ENCODE measurements at regions not wholly inside any gene's neighbourhood (a gene's known extent, or its start where the extent isn't known, plus 50 kb on each side); places are given as distances from the start of the nearest gene placed in this dataset.

DNA sequence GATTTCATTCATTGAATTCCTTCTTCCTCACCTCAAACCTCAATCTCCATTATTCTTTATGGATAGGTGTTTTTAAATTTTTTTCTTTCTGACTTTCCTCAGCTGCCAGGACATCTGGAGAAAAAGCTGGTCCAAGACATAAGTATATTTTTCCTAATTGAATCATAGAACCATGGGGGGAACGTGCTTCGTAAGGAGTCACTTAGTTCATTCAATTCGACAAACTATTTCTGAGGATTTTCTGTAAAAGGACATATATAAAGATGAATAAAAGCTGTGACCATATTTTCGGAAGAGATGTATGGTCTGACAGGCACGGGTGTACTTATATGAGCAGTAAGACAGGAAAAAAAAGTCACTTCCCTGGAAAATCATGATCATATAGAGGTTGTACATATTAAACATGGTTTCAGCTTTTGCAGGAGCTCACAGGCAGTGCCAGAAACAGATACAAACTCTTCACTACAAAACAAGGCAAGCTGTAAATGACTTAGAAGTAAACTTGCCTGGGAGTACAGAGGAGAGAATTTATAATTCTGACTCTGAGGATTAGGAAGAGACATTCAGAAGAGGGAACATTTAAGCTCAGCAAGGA is 88.2 kb upstream of the EGR2 start:
- CTCF ChIA-PET = no interaction called here

More for the DNA sequence above, 88.2 kb upstream of the EGR2 start:
- intact Hi-C loops (cut with micrococcal nuclease) = no loop called here
- H3K36me3 ChIP-seq (ENCODE audit: control insufficient read depth in 1 of 2, insufficient read depth in 2 of 2, low read length in 2 of 2) = no peaks in the 10 kb centered on the region
- no peaks in the 10 kb centered on the region for H3K9me3 ChIP-seq (ENCODE audit: control insufficient read depth in 1 of 2, insufficient read depth in 1 of 2, low read depth in 1 of 2, low read length in 2 of 2)
- no peak overlapping the region for H3K27ac ChIP-seq (ENCODE audit: low read depth, low read length)
- H3K9me2 ChIP-seq (ENCODE audit: insufficient read depth) = no peaks in the 10 kb centered on the region
- no peaks in the 10 kb centered on the region for H4K20me1 ChIP-seq (ENCODE audit: insufficient read depth)
- ChIA-PET RAD21 (ENCODE audit: low non-redundant PET in 1 of 2, low total read pairs in 2 of 2, uncharacterized antibody in 2 of 2, unreplicated experiment in 2 of 2) (no interaction called here), POLR2A (no interaction called here)
- TF ChIP-seq ZFX (IDR thresholded peaks at IDR 0.05) (no peak), TCF7L2 (IDR thresholded peaks at IDR 0.05; ENCODE audit: borderline replicate concordance, extremely low read depth, insufficient read depth, insufficient read length) (no peak), POLR2A (IDR thresholded peaks at IDR 0.05; ENCODE audit: borderline replicate concordance, extremely low read depth, insufficient read depth, insufficient read length) (no peak), JUND (IDR thresholded peaks at IDR 0.05) (no peak), YY1 (IDR thresholded peaks at IDR 0.05; ENCODE audit: extremely low read depth, insufficient replicate concordance, low read depth, low read length) (no peak), EZH2phosphoT487 (IDR thresholded peaks at IDR 0.05; ENCODE audit: borderline replicate concordance) (no peak), FOSL1 (IDR thresholded peaks at IDR 0.05; ENCODE audit: low read depth) (no peak), RAD21 (IDR thresholded peaks at IDR 0.05; ENCODE audit: low read depth) (no peak), EZH2 (IDR thresholded peaks at IDR 0.05) (no peak), CEBPB (IDR thresholded peaks at IDR 0.05; ENCODE audit: low read depth) (no peak), EGR1 (IDR thresholded peaks at IDR 0.05; ENCODE audit: low read depth) (no peak), ELF1 (IDR thresholded peaks at IDR 0.05; ENCODE audit: borderline replicate concordance, low read depth) (no peak)
- TF ChIP-seq, protein P1, sequence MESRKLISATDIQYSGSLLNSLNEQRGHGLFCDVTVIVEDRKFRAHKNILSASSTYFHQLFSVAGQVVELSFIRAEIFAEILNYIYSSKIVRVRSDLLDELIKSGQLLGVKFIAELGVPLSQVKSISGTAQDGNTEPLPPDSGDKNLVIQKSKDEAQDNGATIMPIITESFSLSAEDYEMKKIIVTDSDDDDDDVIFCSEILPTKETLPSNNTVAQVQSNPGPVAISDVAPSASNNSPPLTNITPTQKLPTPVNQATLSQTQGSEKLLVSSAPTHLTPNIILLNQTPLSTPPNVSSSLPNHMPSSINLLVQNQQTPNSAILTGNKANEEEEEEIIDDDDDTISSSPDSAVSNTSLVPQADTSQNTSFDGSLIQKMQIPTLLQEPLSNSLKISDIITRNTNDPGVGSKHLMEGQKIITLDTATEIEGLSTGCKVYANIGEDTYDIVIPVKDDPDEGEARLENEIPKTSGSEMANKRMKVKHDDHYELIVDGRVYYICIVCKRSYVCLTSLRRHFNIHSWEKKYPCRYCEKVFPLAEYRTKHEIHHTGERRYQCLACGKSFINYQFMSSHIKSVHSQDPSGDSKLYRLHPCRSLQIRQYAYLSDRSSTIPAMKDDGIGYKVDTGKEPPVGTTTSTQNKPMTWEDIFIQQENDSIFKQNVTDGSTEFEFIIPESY (IDR thresholded peaks at IDR 0.05; ENCODE audit: extremely low read depth, insufficient replicate concordance, low read length) = no peak
- TF ChIP-seq, protein P2, sequence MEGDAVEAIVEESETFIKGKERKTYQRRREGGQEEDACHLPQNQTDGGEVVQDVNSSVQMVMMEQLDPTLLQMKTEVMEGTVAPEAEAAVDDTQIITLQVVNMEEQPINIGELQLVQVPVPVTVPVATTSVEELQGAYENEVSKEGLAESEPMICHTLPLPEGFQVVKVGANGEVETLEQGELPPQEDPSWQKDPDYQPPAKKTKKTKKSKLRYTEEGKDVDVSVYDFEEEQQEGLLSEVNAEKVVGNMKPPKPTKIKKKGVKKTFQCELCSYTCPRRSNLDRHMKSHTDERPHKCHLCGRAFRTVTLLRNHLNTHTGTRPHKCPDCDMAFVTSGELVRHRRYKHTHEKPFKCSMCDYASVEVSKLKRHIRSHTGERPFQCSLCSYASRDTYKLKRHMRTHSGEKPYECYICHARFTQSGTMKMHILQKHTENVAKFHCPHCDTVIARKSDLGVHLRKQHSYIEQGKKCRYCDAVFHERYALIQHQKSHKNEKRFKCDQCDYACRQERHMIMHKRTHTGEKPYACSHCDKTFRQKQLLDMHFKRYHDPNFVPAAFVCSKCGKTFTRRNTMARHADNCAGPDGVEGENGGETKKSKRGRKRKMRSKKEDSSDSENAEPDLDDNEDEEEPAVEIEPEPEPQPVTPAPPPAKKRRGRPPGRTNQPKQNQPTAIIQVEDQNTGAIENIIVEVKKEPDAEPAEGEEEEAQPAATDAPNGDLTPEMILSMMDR (IDR thresholded peaks at IDR 0.05 in 2 of 3, conservative IDR thresholded peaks at IDR 0.05 in 1 of 3; ENCODE audit: borderline replicate concordance in 1 of 3, insufficient read depth in 1 of 3, low read depth in 2 of 3, low read length in 2 of 3) = no peak
- TF ChIP-seq, protein P3, sequence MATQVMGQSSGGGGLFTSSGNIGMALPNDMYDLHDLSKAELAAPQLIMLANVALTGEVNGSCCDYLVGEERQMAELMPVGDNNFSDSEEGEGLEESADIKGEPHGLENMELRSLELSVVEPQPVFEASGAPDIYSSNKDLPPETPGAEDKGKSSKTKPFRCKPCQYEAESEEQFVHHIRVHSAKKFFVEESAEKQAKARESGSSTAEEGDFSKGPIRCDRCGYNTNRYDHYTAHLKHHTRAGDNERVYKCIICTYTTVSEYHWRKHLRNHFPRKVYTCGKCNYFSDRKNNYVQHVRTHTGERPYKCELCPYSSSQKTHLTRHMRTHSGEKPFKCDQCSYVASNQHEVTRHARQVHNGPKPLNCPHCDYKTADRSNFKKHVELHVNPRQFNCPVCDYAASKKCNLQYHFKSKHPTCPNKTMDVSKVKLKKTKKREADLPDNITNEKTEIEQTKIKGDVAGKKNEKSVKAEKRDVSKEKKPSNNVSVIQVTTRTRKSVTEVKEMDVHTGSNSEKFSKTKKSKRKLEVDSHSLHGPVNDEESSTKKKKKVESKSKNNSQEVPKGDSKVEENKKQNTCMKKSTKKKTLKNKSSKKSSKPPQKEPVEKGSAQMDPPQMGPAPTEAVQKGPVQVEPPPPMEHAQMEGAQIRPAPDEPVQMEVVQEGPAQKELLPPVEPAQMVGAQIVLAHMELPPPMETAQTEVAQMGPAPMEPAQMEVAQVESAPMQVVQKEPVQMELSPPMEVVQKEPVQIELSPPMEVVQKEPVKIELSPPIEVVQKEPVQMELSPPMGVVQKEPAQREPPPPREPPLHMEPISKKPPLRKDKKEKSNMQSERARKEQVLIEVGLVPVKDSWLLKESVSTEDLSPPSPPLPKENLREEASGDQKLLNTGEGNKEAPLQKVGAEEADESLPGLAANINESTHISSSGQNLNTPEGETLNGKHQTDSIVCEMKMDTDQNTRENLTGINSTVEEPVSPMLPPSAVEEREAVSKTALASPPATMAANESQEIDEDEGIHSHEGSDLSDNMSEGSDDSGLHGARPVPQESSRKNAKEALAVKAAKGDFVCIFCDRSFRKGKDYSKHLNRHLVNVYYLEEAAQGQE (IDR thresholded peaks at IDR 0.05; ENCODE audit: low read depth) = no peak
- ATAC-seq = no peak
- no peaks in the 10 kb centered on the region for H3K79me2 ChIP-seq (ENCODE audit: insufficient read depth, low read length)
- H3K4me1 ChIP-seq (ENCODE audit: control insufficient read depth in 1 of 2, insufficient read depth in 2 of 2, low read length in 2 of 2) = no peaks in the 10 kb centered on the region
- H3K4me3 ChIP-seq (replicated peaks in 1 of 2; ENCODE audit: low read depth in 1 of 2, low read length in 2 of 2) = no peak overlapping the region
- no peak for DNase-seq (ENCODE audit: low read depth, low spot score)
- no peak overlapping the region for H3K9ac ChIP-seq (ENCODE audit: low read length)
- BruUV-seq (replicated peaks) = no TSS peak
- no peak overlapping the region for H3K4me2 ChIP-seq (ENCODE audit: low read length)
- no peak overlapping the region for H2AFZ ChIP-seq (ENCODE audit: low read depth, low read length, poor library complexity, severe bottlenecking)
- H3K27me3 ChIP-seq (ENCODE audit: insufficient read depth, low read length) = no peaks in the 10 kb centered on the region

All from HCT116 (cell line).